MCF 10A (cell line): ENCODE measurements at regions not wholly inside any gene's neighbourhood (a gene's known extent, or its start where the extent isn't known, plus 50 kb on each side); places are given as distances from the start of the nearest gene placed in this dataset.

ENCODE experiments used
- BruUV-seq: library from RNA; stranded (reverse); fragments of 400-500 nt; replicated peaks from 2 replicates; lab custom pipeline; 2021; lab: Mats Ljungman, UMichigan
- CTCF ChIA-PET: fragments of 300-600 bp; sonication (Branson Sonifier 250); formaldehyde crosslinking; extraction: SDS; loops from one replicate; lab custom pipeline; 2021; ENCODE audit warnings: antibody characterized with exemption, inconsistent platforms; lab: Yijun Ruan, JAX
- POLR2A ChIA-PET: fragments of 300-600, 350-650 bp; sonication (Branson Sonifier 250); formaldehyde crosslinking; extraction: SDS; loops from one replicate; lab custom pipeline; 2020; ENCODE audit warnings: antibody characterized with exemption, inconsistent platforms; lab: Yijun Ruan, JAX
- DNase-seq: peaks from one replicate; pipeline ENCODE4 v3.0.0-alpha.2; 2018; ENCODE audit not compliant: unreplicated experiment
- H3K27ac Mint-ChIP-seq: one replicate; pipeline ENCODE4 v1.8.0; 2022; ENCODE audit warnings: mild to moderate bottlenecking, low read depth, mixed read lengths; ENCODE audit not compliant: unreplicated experiment
- H3K27me3 Mint-ChIP-seq: one replicate; pipeline ENCODE4 v1.8.0; 2022; ENCODE audit warnings: mixed read lengths; ENCODE audit not compliant: insufficient read depth, unreplicated experiment
- H3K36me3 Mint-ChIP-seq: one replicate; pipeline ENCODE4 v1.8.0; 2022; ENCODE audit warnings: mild to moderate bottlenecking, moderate library complexity, mixed read lengths; ENCODE audit not compliant: insufficient read depth, unreplicated experiment
- H3K4me1 Mint-ChIP-seq: one replicate; pipeline ENCODE4 v1.8.0; 2022; ENCODE audit warnings: mixed read lengths; ENCODE audit not compliant: insufficient read depth, unreplicated experiment
- H3K4me3 Mint-ChIP-seq: one replicate; pipeline ENCODE4 v1.8.0; 2022; ENCODE audit warnings: mild to moderate bottlenecking, moderate library complexity, mixed read lengths; ENCODE audit not compliant: unreplicated experiment
- H3K9me3 Mint-ChIP-seq: one replicate; pipeline ENCODE4 v1.8.0; 2022; ENCODE audit warnings: mixed read lengths; ENCODE audit not compliant: unreplicated experiment
- CTCF ChIP-seq: fragments of 200-600 bp; IDR thresholded peaks from one replicate; pipeline ENCODE4 v1.8.0; 2022; ENCODE audit warnings: antibody characterized with exemption, mild to moderate bottlenecking; ENCODE audit not compliant: unreplicated experiment
- intact Hi-C: fragments of 100-400 bp; cut with micrococcal nuclease; formaldehyde crosslinking; loops from 2 replicates; pipeline ENCODE4 v1.14.1; 2022

- peaks cover 80% of the 10 kb centered on the region for H3K27me3 Mint-ChIP-seq
- no peaks in the 10 kb centered on the region for H3K36me3 Mint-ChIP-seq
- TF ChIP-seq CTCF: no peak
- ChIA-PET CTCF (interaction anchor here (0.6 to 2.5 kb wide), 5 partner anchors 21 to 220 kb away, joined by 3 to 8 read pairs (median 5); no protein-coding TSS in a partner anchor), POLR2A (no interaction called here)
- H3K9me3 Mint-ChIP-seq: no peaks in the 10 kb centered on the region
- no peak overlapping the region for H3K4me3 Mint-ChIP-seq
- no peaks in the 10 kb centered on the region for H3K4me1 Mint-ChIP-seq
- BruUV-seq: no TSS peak
- no peak for DNase-seq
- H3K27ac Mint-ChIP-seq: no peak overlapping the region
- intact Hi-C loops: no loop called here
These were observed 74.7 kb upstream of the ANXA1 start for GRCh38 chr9:73076970-73077369.

- POLR2A ChIA-PET: interaction anchor here (0.5 to 1.0 kb wide), 2 partner anchors 13 to 1370 kb away, joined by 3 read pairs; no protein-coding TSS in a partner anchor
- BruUV-seq: no TSS peak
- H3K27me3 Mint-ChIP-seq: peaks cover 93% of the 10 kb centered on the region
- intact Hi-C loops: no loop called here
- TF ChIP-seq CTCF: no peak
- H3K9me3 Mint-ChIP-seq: no peaks in the 10 kb centered on the region
- CTCF ChIA-PET: interaction anchor here (1.0 to 1.2 kb wide), 3 partner anchors 8 to 203 kb away, joined by 4 to 8 read pairs (median 5); no protein-coding TSS in a partner anchor
- H3K4me1 Mint-ChIP-seq: no peaks in the 10 kb centered on the region
- H3K27ac Mint-ChIP-seq: no peak overlapping the region
- no peak for DNase-seq
- no peaks in the 10 kb centered on the region for H3K36me3 Mint-ChIP-seq
- no peak overlapping the region for H3K4me3 Mint-ChIP-seq
These were observed 77.4 kb upstream of the ANXA1 start for GRCh38 chr9:73074176-73074708.

GRCh38 chr9:73073337-73074175 is 78.1 kb upstream of the ANXA1 start:
- ChIA-PET POLR2A (interaction anchor here (0.5 to 1.0 kb wide), 2 partner anchors 13 to 1370 kb away, joined by 3 read pairs; no protein-coding TSS in a partner anchor), CTCF (interaction anchor here (0.7 to 1.9 kb wide), 8 partner anchors 8 to 217 kb away, joined by 3 to 8 read pairs (median 4); no protein-coding TSS in a partner anchor)
- H3K9me3 Mint-ChIP-seq: no peaks in the 10 kb centered on the region
- peaks cover 93% of the 10 kb centered on the region for H3K27me3 Mint-ChIP-seq
- no peak for DNase-seq
- H3K36me3 Mint-ChIP-seq: no peaks in the 10 kb centered on the region
- H3K4me1 Mint-ChIP-seq: no peaks in the 10 kb centered on the region
- H3K27ac Mint-ChIP-seq: no peak overlapping the region
- BruUV-seq: no TSS peak
- H3K4me3 Mint-ChIP-seq: no peak overlapping the region
- intact Hi-C loops: no loop called here
- no peak for TF ChIP-seq CTCF

GRCh38 chr9:73067074-73067473 is 84.6 kb upstream of the ANXA1 start:
- CTCF ChIA-PET: interaction anchor here (0.6 to 1.5 kb wide), 8 partner anchors 10 to 245 kb away, joined by 3 to 5 read pairs (median 3); no protein-coding TSS in a partner anchor
- H3K27me3 Mint-ChIP-seq: peaks cover 74% of the 10 kb centered on the region
- no peak overlapping the region for H3K4me3 Mint-ChIP-seq
- no peaks in the 10 kb centered on the region for H3K36me3 Mint-ChIP-seq
- H3K4me1 Mint-ChIP-seq: no peaks in the 10 kb centered on the region
- POLR2A ChIA-PET: interaction anchor here (0.6 kb wide), 1 partner anchor 209 kb away, joined by 3 read pairs; no protein-coding TSS in a partner anchor
- H3K27ac Mint-ChIP-seq: no peak overlapping the region
- no peaks in the 10 kb centered on the region for H3K9me3 Mint-ChIP-seq
- DNase-seq: no peak
- no peak for TF ChIP-seq CTCF
- BruUV-seq: no TSS peak
- intact Hi-C loops: no loop called here
